ENCODE measurements at regions not wholly inside any gene's neighbourhood (a gene's known extent, or its start where the extent isn't known, plus 50 kb on each side); places are given as distances from the start of the nearest gene placed in this dataset.

DNA sequence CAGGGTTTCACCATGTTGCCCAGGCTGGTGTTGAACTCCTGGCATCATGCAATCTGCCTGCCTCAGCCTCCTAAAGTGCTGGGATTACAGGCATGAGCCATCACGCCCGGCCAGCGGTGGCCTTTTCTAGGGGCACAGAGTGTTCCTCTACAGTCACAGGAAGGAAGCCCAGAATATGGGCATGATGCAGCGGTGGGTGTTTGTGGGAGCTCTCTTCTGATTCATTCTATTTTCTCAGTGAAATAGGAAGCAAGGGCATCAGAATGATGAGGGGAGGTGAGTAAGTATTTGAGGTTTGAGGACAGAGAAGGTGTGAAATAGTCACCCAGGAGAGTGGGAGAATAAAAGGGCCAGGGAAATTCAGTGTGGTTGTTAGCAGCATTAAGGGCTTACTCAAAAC is 70.3 kb upstream of the PSME4 start:
- TF ChIP-seq CTCF (conservative IDR thresholded peaks at IDR 0.05) (no peak), ZFX (IDR thresholded peaks at IDR 0.05) (no peak)
